Fibroblast of mammary gland (primary cell): ENCODE measurements at regions not wholly inside any gene's neighbourhood (a gene's known extent, or its start where the extent isn't known, plus 50 kb on each side); places are given as distances from the start of the nearest gene placed in this dataset.
A peak's percentile ranks its signal among the peaks of the same experiment; 100 is the strongest.

ENCODE experiments used
- DNase-seq: peaks from one replicate; pipeline ENCODE4 v3.0.0-alpha.2; 2010; ENCODE audit warnings: low read depth
- H3K4me3 ChIP-seq: 2 replicates; pipeline ENCODE4 v1.5.1; 2011; ENCODE audit warnings: low read depth, mild to moderate bottlenecking, low read length, moderate library complexity; ENCODE audit not compliant: control insufficient read depth
- TF ChIP-seq, protein P1 (sequence below): conservative IDR thresholded peaks from 2 replicates; pipeline ENCODE4 v1.5.1; 2011; ENCODE audit warnings: low read depth, low read length, inconsistent platforms; ENCODE audit not compliant: control insufficient read depth, insufficient read depth

DNA sequence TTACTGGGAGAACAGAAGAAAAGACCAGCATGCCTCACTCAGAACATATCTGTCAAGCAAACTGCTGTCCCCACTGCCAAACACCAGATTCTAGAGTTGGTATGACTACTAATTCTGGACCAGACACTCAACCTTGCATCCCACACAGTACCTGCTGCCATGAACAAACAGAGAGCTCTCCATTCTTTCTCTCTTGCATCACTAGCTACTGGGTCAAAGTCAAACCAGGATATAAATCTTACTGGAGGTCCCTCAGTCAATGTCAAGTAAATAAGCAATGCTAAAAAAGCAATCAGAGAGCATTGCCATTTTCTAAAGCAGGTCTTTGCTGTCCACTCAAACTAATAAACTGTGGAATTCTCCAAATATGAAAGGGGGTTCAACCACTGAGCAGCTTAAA is 452.4 kb upstream of the SEL1L start:
- TF ChIP-seq, protein P1, sequence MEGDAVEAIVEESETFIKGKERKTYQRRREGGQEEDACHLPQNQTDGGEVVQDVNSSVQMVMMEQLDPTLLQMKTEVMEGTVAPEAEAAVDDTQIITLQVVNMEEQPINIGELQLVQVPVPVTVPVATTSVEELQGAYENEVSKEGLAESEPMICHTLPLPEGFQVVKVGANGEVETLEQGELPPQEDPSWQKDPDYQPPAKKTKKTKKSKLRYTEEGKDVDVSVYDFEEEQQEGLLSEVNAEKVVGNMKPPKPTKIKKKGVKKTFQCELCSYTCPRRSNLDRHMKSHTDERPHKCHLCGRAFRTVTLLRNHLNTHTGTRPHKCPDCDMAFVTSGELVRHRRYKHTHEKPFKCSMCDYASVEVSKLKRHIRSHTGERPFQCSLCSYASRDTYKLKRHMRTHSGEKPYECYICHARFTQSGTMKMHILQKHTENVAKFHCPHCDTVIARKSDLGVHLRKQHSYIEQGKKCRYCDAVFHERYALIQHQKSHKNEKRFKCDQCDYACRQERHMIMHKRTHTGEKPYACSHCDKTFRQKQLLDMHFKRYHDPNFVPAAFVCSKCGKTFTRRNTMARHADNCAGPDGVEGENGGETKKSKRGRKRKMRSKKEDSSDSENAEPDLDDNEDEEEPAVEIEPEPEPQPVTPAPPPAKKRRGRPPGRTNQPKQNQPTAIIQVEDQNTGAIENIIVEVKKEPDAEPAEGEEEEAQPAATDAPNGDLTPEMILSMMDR = no peak
- DNase-seq = no peak

DNA sequence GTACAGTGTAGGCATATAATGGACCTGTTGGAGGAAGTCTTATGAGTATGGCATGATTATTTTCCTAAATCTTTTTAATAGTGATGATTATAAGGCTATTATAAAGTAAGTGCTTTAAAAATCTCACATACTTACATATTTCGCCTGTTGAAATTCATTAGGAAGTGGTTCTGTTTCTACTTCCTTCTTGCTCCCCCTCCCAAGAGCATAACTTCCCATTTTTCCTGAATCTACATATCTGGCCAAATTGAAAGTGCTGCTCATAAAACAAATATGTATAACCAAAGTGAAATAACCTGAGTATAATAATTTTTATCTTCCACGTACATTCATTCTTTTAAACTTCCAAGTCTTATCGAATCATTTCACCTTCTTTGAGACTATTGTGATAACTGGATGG is 455.6 kb upstream of the SEL1L start:
- TF ChIP-seq, protein P1 = no peak
- no peak overlapping the region for H3K4me3 ChIP-seq
- DNase-seq = no peak

More for the DNA sequence above, 452.4 kb upstream of the SEL1L start:
- no peak overlapping the region for H3K4me3 ChIP-seq

DNA sequence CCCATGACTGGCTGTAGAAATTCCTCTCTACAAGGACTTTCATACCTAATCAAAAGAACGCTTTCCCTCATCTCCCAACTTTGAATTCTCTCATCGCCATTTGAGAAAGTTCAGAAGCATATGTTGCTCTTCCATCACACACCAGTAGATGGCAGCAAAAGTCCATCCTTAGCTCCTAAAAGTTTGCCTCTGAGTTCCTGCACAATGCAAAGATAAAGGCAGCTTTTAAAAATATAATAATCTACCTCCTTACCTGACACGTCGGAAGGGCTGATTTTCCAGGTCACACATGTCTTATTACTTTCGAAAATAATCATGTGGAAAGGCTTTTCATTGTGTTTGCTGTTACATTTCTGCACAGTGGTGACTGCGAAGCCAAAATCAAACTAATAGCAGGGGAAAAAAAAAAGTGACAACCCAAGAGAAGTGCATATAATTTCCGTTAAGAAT is 456.7 kb upstream of the SEL1L start:
- DNase-seq = peak; percentile 57
- no peak overlapping the region for H3K4me3 ChIP-seq
- TF ChIP-seq, protein P1 = peak; percentile 93

DNA sequence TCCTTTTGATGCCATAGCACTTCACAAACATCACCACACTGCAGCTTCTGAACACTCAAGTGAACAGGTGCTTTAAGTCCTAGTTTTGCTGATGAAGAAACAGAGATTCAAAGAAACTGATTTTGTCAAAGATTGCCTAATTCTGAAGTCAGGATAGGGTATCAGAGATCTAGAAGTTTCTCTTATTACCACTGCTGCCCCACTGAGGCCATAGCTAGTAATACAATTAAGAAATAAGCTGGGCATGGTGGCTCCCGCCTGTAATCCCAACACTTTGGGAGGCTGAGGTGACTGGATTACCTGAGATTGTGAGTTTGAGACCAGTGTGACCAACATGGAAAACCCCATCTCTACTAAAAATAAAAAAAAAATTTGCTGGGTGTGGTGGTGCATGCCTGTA is 458.3 kb upstream of the SEL1L start:
- DNase-seq = peak; percentile 1
- H3K4me3 ChIP-seq = no peak overlapping the region
- TF ChIP-seq, protein P1 = peak; percentile 15

DNA sequence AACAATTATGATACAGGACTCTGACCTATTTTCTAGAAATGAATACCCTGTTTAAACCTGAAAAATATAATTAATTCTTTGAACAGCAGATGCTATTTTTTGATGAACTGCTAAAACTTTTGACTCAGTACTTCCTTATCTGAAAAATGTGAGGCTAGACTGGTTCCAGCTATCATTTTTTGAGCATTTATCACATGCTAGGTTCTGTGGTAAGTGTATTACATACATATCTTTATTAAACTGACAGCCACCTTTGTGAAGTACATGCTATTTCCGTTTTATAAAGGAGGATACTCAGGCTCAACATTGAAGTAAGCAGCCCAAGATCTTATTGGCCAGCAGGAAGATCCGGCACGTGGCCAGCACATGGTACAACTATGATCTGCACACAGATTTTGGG is 459.8 kb upstream of the SEL1L start:
- TF ChIP-seq, protein P1 = no peak
- H3K4me3 ChIP-seq = no peak overlapping the region
- no peak for DNase-seq

DNA sequence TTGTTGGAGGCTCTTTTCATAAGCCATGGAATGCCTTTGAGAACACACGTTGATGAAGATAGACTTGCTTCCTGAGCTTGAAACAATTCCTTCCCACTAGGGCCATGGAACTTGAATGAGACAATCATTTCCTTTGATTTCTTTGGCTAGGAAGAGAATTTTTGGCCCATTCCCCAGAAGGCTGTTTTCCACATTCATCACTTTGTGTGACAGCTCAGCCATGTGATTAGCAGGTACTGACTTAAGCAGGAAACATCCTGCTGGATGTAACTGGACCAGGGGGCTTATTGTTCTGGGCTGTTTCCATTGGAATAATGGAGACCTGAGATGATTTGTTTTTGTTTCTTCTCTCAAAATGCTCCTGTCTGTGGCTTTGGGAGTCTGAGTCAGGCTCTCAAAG is 469.8 kb upstream of the SEL1L start:
- TF ChIP-seq, protein P1 = no peak
- H3K4me3 ChIP-seq = no peak overlapping the region
- no peak for DNase-seq

DNA sequence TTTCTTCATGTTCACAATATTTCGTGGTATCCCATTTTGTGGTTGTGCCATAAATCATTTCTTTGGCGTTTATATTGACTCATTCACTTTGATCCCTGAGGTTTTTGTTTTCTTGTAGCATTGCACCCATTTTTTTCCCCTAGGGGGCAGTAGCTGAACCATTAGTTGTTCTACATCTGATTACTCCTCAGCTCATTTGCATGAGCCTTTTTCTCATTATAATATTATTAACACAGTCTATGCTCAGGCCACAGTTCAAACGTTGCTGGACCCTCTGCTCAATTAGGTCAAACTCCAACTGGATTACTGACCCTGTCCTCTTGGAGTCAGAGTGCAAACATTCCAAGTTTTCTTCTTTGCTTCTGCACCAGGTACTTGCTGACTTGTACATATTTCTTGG is 475.4 kb upstream of the SEL1L start:
- TF ChIP-seq, protein P1 = no peak
- H3K4me3 ChIP-seq = no peak overlapping the region
- no peak for DNase-seq
